ENCODE measurements at regions not wholly inside any gene's neighbourhood (a gene's known extent, or its start where the extent isn't known, plus 50 kb on each side); places are given as distances from the start of the nearest gene placed in this dataset.

GRCh38 chr9:1384816-1385215, 334.7 kb downstream of the DMRT2 start:
- Histone ChIP-seq H3K4me1 (ENCODE audit: control insufficient read depth, insufficient read depth, low read length) (no peaks in the 10 kb centered on the region), H3K9ac (ENCODE audit: low read depth, low read length) (no peak overlapping the region), H3K36me3 (ENCODE audit: insufficient read depth, low read length) (no peaks in the 10 kb centered on the region), H3K9me3 (replicated peaks; ENCODE audit: low read length) (no peaks in the 10 kb centered on the region), H3K4me3 (ENCODE audit: low read length) (no peak overlapping the region), H3K4me2 (ENCODE audit: low read length) (no peak overlapping the region), H3K27me3 (ENCODE audit: control insufficient read depth, insufficient read depth, low read length) (no peaks in the 10 kb centered on the region)

- H3K9me3 ChIP-seq (replicated peaks; ENCODE audit: low read length) = no peaks in the 10 kb centered on the region
- H3K36me3 ChIP-seq (ENCODE audit: insufficient read depth, low read length) = no peaks in the 10 kb centered on the region
- H3K9ac ChIP-seq (ENCODE audit: low read depth, low read length) = no peak overlapping the region
- no peak overlapping the region for H3K4me2 ChIP-seq (ENCODE audit: low read length)
- H3K4me1 ChIP-seq (ENCODE audit: control insufficient read depth, insufficient read depth, low read length) = no peaks in the 10 kb centered on the region
- no peak overlapping the region for H3K4me3 ChIP-seq (ENCODE audit: low read length)
- no peaks in the 10 kb centered on the region for H3K27me3 ChIP-seq (ENCODE audit: control insufficient read depth, insufficient read depth, low read length)
These were observed 336.3 kb downstream of the DMRT2 start for GRCh38 chr9:1386420-1386819.

GRCh38 chr9:1388216-1388615, 338.1 kb downstream of the DMRT2 start:
- Histone ChIP-seq H3K4me2 (ENCODE audit: low read length) (no peak overlapping the region), H3K4me1 (ENCODE audit: control insufficient read depth, insufficient read depth, low read length) (no peaks in the 10 kb centered on the region), H3K9me3 (replicated peaks; ENCODE audit: low read length) (no peaks in the 10 kb centered on the region), H3K4me3 (ENCODE audit: low read length) (no peak overlapping the region), H3K36me3 (ENCODE audit: insufficient read depth, low read length) (no peaks in the 10 kb centered on the region), H3K27me3 (ENCODE audit: control insufficient read depth, insufficient read depth, low read length) (no peaks in the 10 kb centered on the region), H3K9ac (ENCODE audit: low read depth, low read length) (no peak overlapping the region)

- Histone ChIP-seq H3K9ac (ENCODE audit: low read depth, low read length) (no peak overlapping the region), H3K4me3 (ENCODE audit: low read length) (no peak overlapping the region), H3K4me2 (ENCODE audit: low read length) (no peak overlapping the region), H3K36me3 (ENCODE audit: insufficient read depth, low read length) (no peaks in the 10 kb centered on the region), H3K27me3 (ENCODE audit: control insufficient read depth, insufficient read depth, low read length) (no peaks in the 10 kb centered on the region), H3K9me3 (replicated peaks; ENCODE audit: low read length) (no peaks in the 10 kb centered on the region), H3K4me1 (ENCODE audit: control insufficient read depth, insufficient read depth, low read length) (no peaks in the 10 kb centered on the region)
These were observed 350.8 kb downstream of the DMRT2 start for GRCh38 chr9:1400983-1401382.

- H3K9ac ChIP-seq (ENCODE audit: low read depth, low read length) = no peak overlapping the region
- no peaks in the 10 kb centered on the region for H3K4me1 ChIP-seq (ENCODE audit: control insufficient read depth, insufficient read depth, low read length)
- no peaks in the 10 kb centered on the region for H3K36me3 ChIP-seq (ENCODE audit: insufficient read depth, low read length)
- no peaks in the 10 kb centered on the region for H3K9me3 ChIP-seq (replicated peaks; ENCODE audit: low read length)
- H3K4me2 ChIP-seq (ENCODE audit: low read length) = no peak overlapping the region
- no peak overlapping the region for H3K4me3 ChIP-seq (ENCODE audit: low read length)
- no peaks in the 10 kb centered on the region for H3K27me3 ChIP-seq (ENCODE audit: control insufficient read depth, insufficient read depth, low read length)
These were observed 354.8 kb downstream of the DMRT2 start for GRCh38 chr9:1404940-1405339.

GRCh38 chr9:1411826-1412225, 361.7 kb downstream of the DMRT2 start:
- no peak overlapping the region for H3K4me3 ChIP-seq (ENCODE audit: low read length)
- H3K9me3 ChIP-seq (replicated peaks; ENCODE audit: low read length) = no peaks in the 10 kb centered on the region
- no peaks in the 10 kb centered on the region for H3K4me1 ChIP-seq (ENCODE audit: control insufficient read depth, insufficient read depth, low read length)
- no peak overlapping the region for H3K9ac ChIP-seq (ENCODE audit: low read depth, low read length)
- H3K4me2 ChIP-seq (ENCODE audit: low read length) = no peak overlapping the region
- H3K27me3 ChIP-seq (ENCODE audit: control insufficient read depth, insufficient read depth, low read length) = no peaks in the 10 kb centered on the region
- no peaks in the 10 kb centered on the region for H3K36me3 ChIP-seq (ENCODE audit: insufficient read depth, low read length)

GRCh38 chr9:1414711-1415131, 364.6 kb downstream of the DMRT2 start:
- Histone ChIP-seq H3K4me2 (ENCODE audit: low read length) (no peak overlapping the region), H3K27me3 (ENCODE audit: control insufficient read depth, insufficient read depth, low read length) (no peaks in the 10 kb centered on the region), H3K9me3 (replicated peaks; ENCODE audit: low read length) (no peaks in the 10 kb centered on the region), H3K36me3 (ENCODE audit: insufficient read depth, low read length) (no peaks in the 10 kb centered on the region), H3K4me1 (ENCODE audit: control insufficient read depth, insufficient read depth, low read length) (no peaks in the 10 kb centered on the region), H3K4me3 (ENCODE audit: low read length) (no peak overlapping the region), H3K9ac (ENCODE audit: low read depth, low read length) (no peak overlapping the region)

- no peak overlapping the region for H3K4me3 ChIP-seq (ENCODE audit: low read length)
- H3K4me2 ChIP-seq (ENCODE audit: low read length) = no peak overlapping the region
- H3K27me3 ChIP-seq (ENCODE audit: control insufficient read depth, insufficient read depth, low read length) = no peaks in the 10 kb centered on the region
These were observed 365.0 kb downstream of the DMRT2 start for GRCh38 chr9:1415146-1415545.

GRCh38 chr9:1416261-1416660, 366.1 kb downstream of the DMRT2 start:
- H3K9ac ChIP-seq (ENCODE audit: low read depth, low read length) = no peak overlapping the region
- no peaks in the 10 kb centered on the region for H3K36me3 ChIP-seq (ENCODE audit: insufficient read depth, low read length)
- H3K9me3 ChIP-seq (replicated peaks; ENCODE audit: low read length) = no peaks in the 10 kb centered on the region
- H3K4me2 ChIP-seq (ENCODE audit: low read length) = no peak overlapping the region
- no peaks in the 10 kb centered on the region for H3K27me3 ChIP-seq (ENCODE audit: control insufficient read depth, insufficient read depth, low read length)
- H3K4me1 ChIP-seq (ENCODE audit: control insufficient read depth, insufficient read depth, low read length) = no peaks in the 10 kb centered on the region
- H3K4me3 ChIP-seq (ENCODE audit: low read length) = no peak overlapping the region

More at GRCh38 chr9:1415146-1415545, 365.0 kb downstream of the DMRT2 start:
- H3K9ac ChIP-seq (ENCODE audit: low read depth, low read length) = no peak overlapping the region
- no peaks in the 10 kb centered on the region for H3K4me1 ChIP-seq (ENCODE audit: control insufficient read depth, insufficient read depth, low read length)
- H3K9me3 ChIP-seq (replicated peaks; ENCODE audit: low read length) = no peaks in the 10 kb centered on the region
- no peaks in the 10 kb centered on the region for H3K36me3 ChIP-seq (ENCODE audit: insufficient read depth, low read length)

GRCh38 chr9:1421436-1421835, 371.3 kb downstream of the DMRT2 start:
- Histone ChIP-seq H3K9me3 (replicated peaks; ENCODE audit: low read length) (no peaks in the 10 kb centered on the region), H3K4me3 (ENCODE audit: low read length) (no peak overlapping the region), H3K4me1 (ENCODE audit: control insufficient read depth, insufficient read depth, low read length) (no peaks in the 10 kb centered on the region), H3K27me3 (ENCODE audit: control insufficient read depth, insufficient read depth, low read length) (no peaks in the 10 kb centered on the region), H3K4me2 (ENCODE audit: low read length) (no peak overlapping the region), H3K36me3 (ENCODE audit: insufficient read depth, low read length) (no peaks in the 10 kb centered on the region), H3K9ac (ENCODE audit: low read depth, low read length) (no peak overlapping the region)

- no peaks in the 10 kb centered on the region for H3K36me3 ChIP-seq (ENCODE audit: insufficient read depth, low read length)
- peaks cover 3% of the 10 kb centered on the region for H3K27me3 ChIP-seq (ENCODE audit: control insufficient read depth, insufficient read depth, low read length)
- no peak overlapping the region for H3K4me3 ChIP-seq (ENCODE audit: low read length)
- H3K4me1 ChIP-seq (ENCODE audit: control insufficient read depth, insufficient read depth, low read length) = no peaks in the 10 kb centered on the region
- H3K9me3 ChIP-seq (replicated peaks; ENCODE audit: low read length) = no peaks in the 10 kb centered on the region
- H3K9ac ChIP-seq (ENCODE audit: low read depth, low read length) = no peak overlapping the region
- no peak overlapping the region for H3K4me2 ChIP-seq (ENCODE audit: low read length)
These were observed 377.7 kb downstream of the DMRT2 start for GRCh38 chr9:1427875-1428274.

GRCh38 chr9:1429297-1429696, 379.1 kb downstream of the DMRT2 start:
- Histone ChIP-seq H3K27me3 (ENCODE audit: control insufficient read depth, insufficient read depth, low read length) (peaks cover 3% of the 10 kb centered on the region), H3K4me1 (ENCODE audit: control insufficient read depth, insufficient read depth, low read length) (no peaks in the 10 kb centered on the region), H3K9me3 (replicated peaks; ENCODE audit: low read length) (no peaks in the 10 kb centered on the region), H3K9ac (ENCODE audit: low read depth, low read length) (no peak overlapping the region), H3K4me3 (ENCODE audit: low read length) (no peak overlapping the region), H3K4me2 (ENCODE audit: low read length) (no peak overlapping the region), H3K36me3 (ENCODE audit: insufficient read depth, low read length) (no peaks in the 10 kb centered on the region)
